Astrocyte (in vitro differentiated cells and primary cell): ENCODE measurements at regions not wholly inside any gene's neighbourhood (a gene's known extent, or its start where the extent isn't known, plus 50 kb on each side); places are given as distances from the start of the nearest gene placed in this dataset.

Experiments used
- CTCF ChIP-seq: IDR thresholded peaks from 2 replicates; pipeline ENCODE4 v1.5.1; 2011; ENCODE audit warnings: low read depth, mild to moderate bottlenecking, inconsistent platforms, low read length, moderate library complexity; ENCODE audit not compliant: insufficient read depth
- EZH2 ChIP-seq: IDR thresholded peaks from 2 replicates; pipeline ENCODE4 v1.6.1; 2012; ENCODE audit warnings: mild to moderate bottlenecking, low read length, inconsistent platforms; ENCODE audit not compliant: insufficient read depth

DNA sequence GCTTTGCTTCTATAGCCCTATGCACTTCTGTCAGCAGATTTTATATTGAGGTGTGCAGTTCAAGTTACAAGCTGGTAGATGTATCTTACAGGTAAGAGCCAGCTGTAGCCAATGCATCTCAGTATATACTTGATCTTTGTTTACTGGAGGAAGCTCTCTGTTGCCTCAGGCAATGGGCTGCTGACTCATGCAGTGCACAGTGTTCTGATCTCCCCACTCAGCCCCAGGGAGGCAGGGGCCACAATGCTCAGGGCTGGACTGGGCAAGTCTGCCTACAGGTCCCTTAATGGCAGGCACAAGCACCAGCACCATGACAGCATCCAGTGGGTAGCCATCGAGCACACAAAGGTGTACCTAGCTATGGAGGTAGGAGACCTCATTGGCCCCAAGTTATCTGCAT lies 178.8 kb upstream of the CDH10 start:
- TF ChIP-seq CTCF (no peak), EZH2 (no peak)
